ENCODE measurements at regions not wholly inside any gene's neighbourhood (a gene's known extent, or its start where the extent isn't known, plus 50 kb on each side); places are given as distances from the start of the nearest gene placed in this dataset.

DNA sequence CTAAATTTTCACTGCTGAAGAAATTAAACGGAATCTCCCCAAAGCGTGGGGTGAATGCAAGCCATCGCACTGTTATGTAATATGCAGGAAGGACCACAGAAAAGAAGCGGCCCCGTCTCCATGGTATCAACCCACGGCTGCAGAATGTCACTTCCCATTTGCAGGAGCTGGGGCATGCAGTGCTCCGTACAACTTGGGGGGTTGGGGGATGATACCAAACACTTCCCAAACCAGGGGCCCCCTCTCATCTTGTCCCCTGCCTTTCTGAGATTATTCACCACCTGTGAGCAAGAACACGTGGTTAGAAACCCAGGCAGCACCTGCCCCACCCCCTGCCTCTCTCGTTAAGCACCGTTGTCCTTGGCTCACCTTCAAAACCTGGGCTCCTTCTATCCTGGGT is 505.1 kb upstream of the TMEM132C start:
- TF ChIP-seq, protein P1, sequence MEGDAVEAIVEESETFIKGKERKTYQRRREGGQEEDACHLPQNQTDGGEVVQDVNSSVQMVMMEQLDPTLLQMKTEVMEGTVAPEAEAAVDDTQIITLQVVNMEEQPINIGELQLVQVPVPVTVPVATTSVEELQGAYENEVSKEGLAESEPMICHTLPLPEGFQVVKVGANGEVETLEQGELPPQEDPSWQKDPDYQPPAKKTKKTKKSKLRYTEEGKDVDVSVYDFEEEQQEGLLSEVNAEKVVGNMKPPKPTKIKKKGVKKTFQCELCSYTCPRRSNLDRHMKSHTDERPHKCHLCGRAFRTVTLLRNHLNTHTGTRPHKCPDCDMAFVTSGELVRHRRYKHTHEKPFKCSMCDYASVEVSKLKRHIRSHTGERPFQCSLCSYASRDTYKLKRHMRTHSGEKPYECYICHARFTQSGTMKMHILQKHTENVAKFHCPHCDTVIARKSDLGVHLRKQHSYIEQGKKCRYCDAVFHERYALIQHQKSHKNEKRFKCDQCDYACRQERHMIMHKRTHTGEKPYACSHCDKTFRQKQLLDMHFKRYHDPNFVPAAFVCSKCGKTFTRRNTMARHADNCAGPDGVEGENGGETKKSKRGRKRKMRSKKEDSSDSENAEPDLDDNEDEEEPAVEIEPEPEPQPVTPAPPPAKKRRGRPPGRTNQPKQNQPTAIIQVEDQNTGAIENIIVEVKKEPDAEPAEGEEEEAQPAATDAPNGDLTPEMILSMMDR (conservative IDR thresholded peaks at IDR 0.05; ENCODE audit: low read length), result no peak
- no peak for TF ChIP-seq EZH2phosphoT487 (IDR thresholded peaks at IDR 0.05; ENCODE audit: borderline replicate concordance, low read depth, low read length)
- intact Hi-C loops (cut with micrococcal nuclease; ENCODE audit: unreplicated experiment), result no loop called here
- H2AFZ ChIP-seq (ENCODE audit: low read length), result no peak overlapping the region
- no peaks in the 10 kb centered on the region for H3K79me2 ChIP-seq (ENCODE audit: insufficient read depth, low read depth, low read length)
- POLR2A ChIA-PET, result interaction anchor here (0.6 kb wide), 1 partner anchor 50 kb away, joined by 5 read pairs; no protein-coding TSS in a partner anchor
- no peak for DNase-seq (ENCODE audit: low spot score)
- no peaks in the 10 kb centered on the region for H4K20me1 ChIP-seq (ENCODE audit: insufficient read depth, low read length)
- H3K4me2 ChIP-seq (ENCODE audit: low read length), result no peak overlapping the region
- no peaks in the 10 kb centered on the region for H3K9me2 ChIP-seq (ENCODE audit: insufficient read depth, low read length)
- BruUV-seq (replicated peaks), result no TSS peak
- H3K36me3 ChIP-seq (ENCODE audit: insufficient read depth, low read length), result no peaks in the 10 kb centered on the region
- H3K9me3 ChIP-seq (ENCODE audit: low read length), result no peaks in the 10 kb centered on the region
- CTCF ChIA-PET (ENCODE audit: unreplicated experiment), result no interaction called here
- no peaks in the 10 kb centered on the region for H3K4me1 ChIP-seq (ENCODE audit: insufficient read depth, low read length, poor library complexity, severe bottlenecking)
- H3K27ac ChIP-seq (ENCODE audit: low read depth, low read length, poor library complexity, severe bottlenecking), result no peak overlapping the region
- no peak overlapping the region for H3K4me3 ChIP-seq (ENCODE audit: low read depth, low read length, poor library complexity, severe bottlenecking)

GRCh38 chr12:127767656-127768055 is 499.3 kb upstream of the TMEM132C start:
- BruUV-seq (replicated peaks), result no TSS peak
- Histone ChIP-seq H4K20me1 (ENCODE audit: insufficient read depth, low read length) (no peaks in the 10 kb centered on the region), H3K79me2 (ENCODE audit: insufficient read depth, low read depth, low read length) (no peaks in the 10 kb centered on the region), H3K9me2 (ENCODE audit: insufficient read depth, low read length) (no peaks in the 10 kb centered on the region), H3K4me1 (ENCODE audit: insufficient read depth, low read length, poor library complexity, severe bottlenecking) (no peaks in the 10 kb centered on the region), H3K4me3 (ENCODE audit: low read depth, low read length, poor library complexity, severe bottlenecking) (no peak overlapping the region), H3K4me2 (ENCODE audit: low read length) (no peak overlapping the region), H3K9me3 (ENCODE audit: low read length) (no peaks in the 10 kb centered on the region), H3K27ac (ENCODE audit: low read depth, low read length, poor library complexity, severe bottlenecking) (no peak overlapping the region), H2AFZ (ENCODE audit: low read length) (no peak overlapping the region), H3K36me3 (ENCODE audit: insufficient read depth, low read length) (no peaks in the 10 kb centered on the region)
- TF ChIP-seq EZH2phosphoT487 (IDR thresholded peaks at IDR 0.05; ENCODE audit: borderline replicate concordance, low read depth, low read length), result no peak
- TF ChIP-seq, protein P1 (conservative IDR thresholded peaks at IDR 0.05; ENCODE audit: low read length), result no peak
- POLR2A ChIA-PET, result no interaction called here
- intact Hi-C loops (cut with micrococcal nuclease; ENCODE audit: unreplicated experiment), result no loop called here
- no peak for DNase-seq (ENCODE audit: low spot score)
- CTCF ChIA-PET (ENCODE audit: unreplicated experiment), result no interaction called here

- Histone ChIP-seq H3K9me2 (ENCODE audit: insufficient read depth, low read length) (no peaks in the 10 kb centered on the region), H3K4me3 (ENCODE audit: low read depth, low read length, poor library complexity, severe bottlenecking) (no peak overlapping the region), H3K4me2 (ENCODE audit: low read length) (no peak overlapping the region), H3K9me3 (ENCODE audit: low read length) (no peaks in the 10 kb centered on the region), H3K36me3 (ENCODE audit: insufficient read depth, low read length) (no peaks in the 10 kb centered on the region), H3K4me1 (ENCODE audit: insufficient read depth, low read length, poor library complexity, severe bottlenecking) (no peaks in the 10 kb centered on the region), H4K20me1 (ENCODE audit: insufficient read depth, low read length) (no peaks in the 10 kb centered on the region), H3K27ac (ENCODE audit: low read depth, low read length, poor library complexity, severe bottlenecking) (no peak overlapping the region), H3K79me2 (ENCODE audit: insufficient read depth, low read depth, low read length) (no peaks in the 10 kb centered on the region), H2AFZ (ENCODE audit: low read length) (no peak overlapping the region)
- CTCF ChIA-PET (ENCODE audit: unreplicated experiment), result no interaction called here
- no peak for TF ChIP-seq EZH2phosphoT487 (IDR thresholded peaks at IDR 0.05; ENCODE audit: borderline replicate concordance, low read depth, low read length)
- TF ChIP-seq, protein P1 (conservative IDR thresholded peaks at IDR 0.05; ENCODE audit: low read length), result no peak
- BruUV-seq (replicated peaks), result no TSS peak
- POLR2A ChIA-PET, result no interaction called here
- intact Hi-C loops (cut with micrococcal nuclease; ENCODE audit: unreplicated experiment), result no loop called here
- DNase-seq (ENCODE audit: low spot score), result no peak
Measured at GRCh38 chr12:127770118-127770517, 496.9 kb upstream of the TMEM132C start.
